ENCODE measurements at regions not wholly inside any gene's neighbourhood (a gene's known extent, or its start where the extent isn't known, plus 50 kb on each side); places are given as distances from the start of the nearest gene placed in this dataset.

- TF ChIP-seq EZH2phosphoT487 (IDR thresholded peaks at IDR 0.05) (no peak), CTCF (IDR thresholded peaks at IDR 0.05) (no peak), EZH2 (IDR thresholded peaks at IDR 0.05) (no peak)
- no peaks in the 10 kb centered on the region for H3F3A ChIP-seq (ENCODE audit: low read depth)
- no peak overlapping the region for H3K4me3 Mint-ChIP-seq
- H3K9me3 ChIP-seq (ENCODE audit: low read depth), result no peaks in the 10 kb centered on the region
- no peaks in the 10 kb centered on the region for H3K4me1 ChIP-seq
- no peak for DNase-seq (ENCODE audit: low spot score)
- H3K36me3 ChIP-seq, result no peaks in the 10 kb centered on the region
- no peaks in the 10 kb centered on the region for H3K9me3 Mint-ChIP-seq
- no peak overlapping the region for H3K9ac ChIP-seq
- no peaks in the 10 kb centered on the region for H3K36me3 Mint-ChIP-seq
- no peak overlapping the region for H3K27ac ChIP-seq
- H3K4me3 ChIP-seq, result no peak overlapping the region
- H4K20me1 ChIP-seq (ENCODE audit: low read depth), result no peaks in the 10 kb centered on the region
- no peaks in the 10 kb centered on the region for H3K79me2 ChIP-seq (ENCODE audit: low read depth)
- no peak overlapping the region for H3K4me2 ChIP-seq
- no peak overlapping the region for H3K27ac Mint-ChIP-seq
- H3K27me3 Mint-ChIP-seq (ENCODE audit: insufficient read depth, low read depth), result no peaks in the 10 kb centered on the region
- no peaks in the 10 kb centered on the region for H3K27me3 ChIP-seq
- H3K4me1 Mint-ChIP-seq, result no peaks in the 10 kb centered on the region
- H2AFZ ChIP-seq (replicated peaks), result no peak overlapping the region
Measured at GRCh38 chr1:213669512-213669911, 318.3 kb upstream of the PROX1 start.

GRCh38 chr1:213669964-213670691 lies 317.6 kb upstream of the PROX1 start:
- no peaks in the 10 kb centered on the region for H3F3A ChIP-seq (ENCODE audit: low read depth)
- Mint-ChIP-seq H3K36me3 (no peaks in the 10 kb centered on the region), H3K27ac (no peak overlapping the region), H3K27me3 (ENCODE audit: insufficient read depth, low read depth) (no peaks in the 10 kb centered on the region), H3K9me3 (no peaks in the 10 kb centered on the region), H3K4me1 (no peaks in the 10 kb centered on the region), H3K4me3 (no peak overlapping the region)
- no peak overlapping the region for H3K27ac ChIP-seq
- no peak overlapping the region for H3K9ac ChIP-seq
- no peak overlapping the region for H3K4me2 ChIP-seq
- no peaks in the 10 kb centered on the region for H4K20me1 ChIP-seq (ENCODE audit: low read depth)
- no peaks in the 10 kb centered on the region for H3K79me2 ChIP-seq (ENCODE audit: low read depth)
- H3K4me1 ChIP-seq, result no peaks in the 10 kb centered on the region
- TF ChIP-seq EZH2phosphoT487 (IDR thresholded peaks at IDR 0.05) (no peak), EZH2 (IDR thresholded peaks at IDR 0.05) (no peak)
- DNase-seq (ENCODE audit: low spot score), result no peak
- no peaks in the 10 kb centered on the region for H3K9me3 ChIP-seq (ENCODE audit: low read depth)
- H3K4me3 ChIP-seq, result no peak overlapping the region
- no peak overlapping the region for H2AFZ ChIP-seq (replicated peaks)
- no peaks in the 10 kb centered on the region for H3K27me3 ChIP-seq
- H3K36me3 ChIP-seq, result no peaks in the 10 kb centered on the region

- Mint-ChIP-seq H3K4me1 (no peaks in the 10 kb centered on the region), H3K27ac (no peak overlapping the region), H3K4me3 (no peak overlapping the region), H3K9me3 (no peaks in the 10 kb centered on the region), H3K36me3 (no peaks in the 10 kb centered on the region), H3K27me3 (ENCODE audit: insufficient read depth, low read depth) (no peaks in the 10 kb centered on the region)
- TF ChIP-seq CTCF (IDR thresholded peaks at IDR 0.05), result no peak
- no peak for TF ChIP-seq EZH2 (IDR thresholded peaks at IDR 0.05)
- no peak for TF ChIP-seq EZH2phosphoT487 (IDR thresholded peaks at IDR 0.05)
- H3K27ac ChIP-seq, result no peak overlapping the region
- no peaks in the 10 kb centered on the region for H3K9me3 ChIP-seq (ENCODE audit: low read depth)
- no peaks in the 10 kb centered on the region for H3K27me3 ChIP-seq
- no peak overlapping the region for H3K4me2 ChIP-seq
- no peaks in the 10 kb centered on the region for H3K4me1 ChIP-seq
- no peaks in the 10 kb centered on the region for H3K79me2 ChIP-seq (ENCODE audit: low read depth)
- no peak for DNase-seq (ENCODE audit: low spot score)
- no peaks in the 10 kb centered on the region for H3K36me3 ChIP-seq
- no peak overlapping the region for H3K9ac ChIP-seq
- no peak overlapping the region for H2AFZ ChIP-seq (replicated peaks)
- H3K4me3 ChIP-seq, result no peak overlapping the region
- no peaks in the 10 kb centered on the region for H4K20me1 ChIP-seq (ENCODE audit: low read depth)
- H3F3A ChIP-seq (ENCODE audit: low read depth), result no peaks in the 10 kb centered on the region
Measured at GRCh38 chr1:213670692-213671023, 317.1 kb upstream of the PROX1 start.

- no peaks in the 10 kb centered on the region for H3K79me2 ChIP-seq (ENCODE audit: low read depth)
- H3K36me3 Mint-ChIP-seq, result no peaks in the 10 kb centered on the region
- no peaks in the 10 kb centered on the region for H4K20me1 ChIP-seq (ENCODE audit: low read depth)
- no peak overlapping the region for H3K4me3 Mint-ChIP-seq
- H3K9me3 ChIP-seq (ENCODE audit: low read depth), result no peaks in the 10 kb centered on the region
- no peak overlapping the region for H3K4me3 ChIP-seq
- no peaks in the 10 kb centered on the region for H3K36me3 ChIP-seq
- no peak for DNase-seq (ENCODE audit: low spot score)
- no peaks in the 10 kb centered on the region for H3K27me3 ChIP-seq
- H3K27me3 Mint-ChIP-seq (ENCODE audit: insufficient read depth, low read depth), result peaks cover 6% of the 10 kb centered on the region
- H3K27ac ChIP-seq, result no peak overlapping the region
- no peaks in the 10 kb centered on the region for H3K9me3 Mint-ChIP-seq
- H3K4me1 Mint-ChIP-seq, result no peaks in the 10 kb centered on the region
- no peak overlapping the region for H3K4me2 ChIP-seq
- no peak for TF ChIP-seq CTCF (IDR thresholded peaks at IDR 0.05)
- no peak for TF ChIP-seq EZH2phosphoT487 (IDR thresholded peaks at IDR 0.05)
- TF ChIP-seq EZH2 (IDR thresholded peaks at IDR 0.05), result no peak
- H3K4me1 ChIP-seq, result no peaks in the 10 kb centered on the region
- no peak overlapping the region for H2AFZ ChIP-seq (replicated peaks)
- no peaks in the 10 kb centered on the region for H3F3A ChIP-seq (ENCODE audit: low read depth)
- H3K9ac ChIP-seq, result no peak overlapping the region
- H3K27ac Mint-ChIP-seq, result no peak overlapping the region
Measured at GRCh38 chr1:213675043-213675442, 312.7 kb upstream of the PROX1 start.

All from neural progenitor cell (in vitro differentiated cells).